Activated T-helper 17 cell treated with anti-CD3 and anti-CD28 coated beads, Interleukin-2, amount 50 U/mL, for 72 hours (primary cell): ENCODE measurements at regions not wholly inside any gene's neighbourhood (a gene's known extent, or its start where the extent isn't known, plus 50 kb on each side); places are given as distances from the start of the nearest gene placed in this dataset.
"Not testable (repeated sequence)": the region's sequence is repeated elsewhere in the genome, so short reads cannot be mapped to it uniquely, and the experiment has no call there.

Source experiments
- ATAC-seq: fragments of 150-1000 bp; cut with Tn5 transposase; replicated peaks from 2 replicates; pipeline ENCODE4 v1.10.0; 2021; ENCODE audit warnings: mild to moderate bottlenecking, moderate library complexity
- H3K27ac Mint-ChIP-seq: one replicate; pipeline ENCODE4 v1.8.0; 2022; ENCODE audit warnings: mixed read lengths
- H3K27me3 Mint-ChIP-seq: one replicate; pipeline ENCODE4 v1.8.0; 2022; ENCODE audit warnings: mixed read lengths
- H3K36me3 Mint-ChIP-seq: one replicate; pipeline ENCODE4 v1.8.0; 2022; ENCODE audit warnings: low read depth, mild to moderate bottlenecking, mixed read lengths
- H3K4me1 Mint-ChIP-seq: one replicate; pipeline ENCODE4 v1.8.0; 2022; ENCODE audit warnings: mixed read lengths
- H3K4me3 Mint-ChIP-seq: one replicate; pipeline ENCODE4 v1.8.0; 2022; ENCODE audit warnings: mild to moderate bottlenecking, mixed read lengths
- H3K9me3 Mint-ChIP-seq: one replicate; pipeline ENCODE4 v1.8.0; 2022; ENCODE audit warnings: mixed read lengths

DNA sequence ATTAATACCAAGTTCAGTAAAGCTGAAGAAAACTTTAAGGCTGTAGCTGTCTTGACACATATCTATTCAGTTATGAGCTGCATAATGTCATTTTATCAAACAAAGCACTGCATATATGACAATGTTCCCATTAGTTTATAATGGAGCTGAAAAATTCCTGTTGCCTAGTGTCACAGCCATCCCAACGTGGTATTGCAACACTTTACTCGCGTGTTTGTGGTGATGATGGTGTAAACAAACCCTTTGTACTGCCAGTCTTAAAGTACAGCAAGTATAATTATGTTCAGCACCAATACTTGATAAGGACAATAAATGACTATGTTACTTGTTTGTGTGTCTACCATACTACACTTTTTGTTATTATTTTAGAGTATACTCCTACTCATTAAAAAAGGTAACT lies 1415.6 kb upstream of the PCDH7 start:
- H3K9me3 Mint-ChIP-seq = peaks cover 15% of the 10 kb centered on the region
- ATAC-seq = no peak
- no peaks in the 10 kb centered on the region for H3K4me1 Mint-ChIP-seq
- H3K4me3 Mint-ChIP-seq = no peak overlapping the region
- no peaks in the 10 kb centered on the region for H3K27me3 Mint-ChIP-seq
- no peaks in the 10 kb centered on the region for H3K36me3 Mint-ChIP-seq
- no peak overlapping the region for H3K27ac Mint-ChIP-seq

- Mint-ChIP-seq H3K4me1 (no peaks in the 10 kb centered on the region), H3K27ac (no peak overlapping the region)
These were observed 1412.9 kb upstream of the PCDH7 start for GRCh38 chr4:29307256-29307655.

GRCh38 chr4:29307755-29308154 lies 1412.4 kb upstream of the PCDH7 start:
- Mint-ChIP-seq H3K4me1 (no peaks in the 10 kb centered on the region), H3K36me3 (no peaks in the 10 kb centered on the region), H3K27me3 (no peaks in the 10 kb centered on the region), H3K9me3 (peaks cover 20% of the 10 kb centered on the region), H3K4me3 (no peak overlapping the region), H3K27ac (no peak overlapping the region)
- no peak for ATAC-seq

More at GRCh38 chr4:29307256-29307655, 1412.9 kb upstream of the PCDH7 start:
- Mint-ChIP-seq H3K36me3 (no peaks in the 10 kb centered on the region), H3K9me3 (peaks cover 16% of the 10 kb centered on the region), H3K27me3 (no peaks in the 10 kb centered on the region), H3K4me3 (no peak overlapping the region)
- ATAC-seq = no peak

DNA sequence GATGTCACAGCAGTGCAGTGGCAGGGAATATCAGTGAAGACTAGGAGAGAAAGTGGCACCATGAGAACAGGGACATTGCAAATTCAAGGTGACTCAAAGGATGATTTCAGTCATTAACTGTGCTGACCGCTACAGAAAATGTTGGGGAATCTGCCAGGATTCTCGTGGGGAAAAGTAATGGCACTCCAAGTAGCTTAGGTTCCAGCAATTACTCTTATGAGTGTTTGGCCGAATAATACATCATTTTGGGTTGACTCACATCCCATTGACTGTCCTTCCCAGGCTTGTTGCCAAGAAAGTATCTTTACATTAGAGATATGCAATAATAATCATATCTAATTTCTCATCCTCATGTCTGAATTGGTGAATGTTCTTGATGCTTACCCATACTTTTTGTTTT lies 1411.1 kb upstream of the PCDH7 start:
- Mint-ChIP-seq H3K36me3 (no peaks in the 10 kb centered on the region), H3K27ac (no peak overlapping the region), H3K27me3 (no peaks in the 10 kb centered on the region), H3K4me3 (no peak overlapping the region), H3K4me1 (no peaks in the 10 kb centered on the region), H3K9me3 (peaks cover 20% of the 10 kb centered on the region)
- no peak for ATAC-seq

- Mint-ChIP-seq H3K4me3 (no peak overlapping the region), H3K4me1 (no peaks in the 10 kb centered on the region), H3K27ac (no peak overlapping the region), H3K27me3 (no peaks in the 10 kb centered on the region), H3K9me3 (peaks cover 20% of the 10 kb centered on the region), H3K36me3 (no peaks in the 10 kb centered on the region)
- no peak for ATAC-seq
These were observed 1409.9 kb upstream of the PCDH7 start for GRCh38 chr4:29310252-29310651.

- H3K9me3 Mint-ChIP-seq = peaks cover 20% of the 10 kb centered on the region
- no peaks in the 10 kb centered on the region for H3K36me3 Mint-ChIP-seq
- H3K4me1 Mint-ChIP-seq = no peaks in the 10 kb centered on the region
- no peaks in the 10 kb centered on the region for H3K27me3 Mint-ChIP-seq
- H3K27ac Mint-ChIP-seq = no peak overlapping the region
- no peak for ATAC-seq
- H3K4me3 Mint-ChIP-seq = no peak overlapping the region
These were observed 1408.9 kb upstream of the PCDH7 start for GRCh38 chr4:29311247-29311646.

- Mint-ChIP-seq H3K9me3 (peaks cover 20% of the 10 kb centered on the region), H3K27me3 (no peaks in the 10 kb centered on the region), H3K4me3 (no peak overlapping the region), H3K4me1 (no peaks in the 10 kb centered on the region), H3K36me3 (no peaks in the 10 kb centered on the region), H3K27ac (no peak overlapping the region)
- ATAC-seq = no peak
These were observed 1400.4 kb upstream of the PCDH7 start for GRCh38 chr4:29319663-29320340.

DNA sequence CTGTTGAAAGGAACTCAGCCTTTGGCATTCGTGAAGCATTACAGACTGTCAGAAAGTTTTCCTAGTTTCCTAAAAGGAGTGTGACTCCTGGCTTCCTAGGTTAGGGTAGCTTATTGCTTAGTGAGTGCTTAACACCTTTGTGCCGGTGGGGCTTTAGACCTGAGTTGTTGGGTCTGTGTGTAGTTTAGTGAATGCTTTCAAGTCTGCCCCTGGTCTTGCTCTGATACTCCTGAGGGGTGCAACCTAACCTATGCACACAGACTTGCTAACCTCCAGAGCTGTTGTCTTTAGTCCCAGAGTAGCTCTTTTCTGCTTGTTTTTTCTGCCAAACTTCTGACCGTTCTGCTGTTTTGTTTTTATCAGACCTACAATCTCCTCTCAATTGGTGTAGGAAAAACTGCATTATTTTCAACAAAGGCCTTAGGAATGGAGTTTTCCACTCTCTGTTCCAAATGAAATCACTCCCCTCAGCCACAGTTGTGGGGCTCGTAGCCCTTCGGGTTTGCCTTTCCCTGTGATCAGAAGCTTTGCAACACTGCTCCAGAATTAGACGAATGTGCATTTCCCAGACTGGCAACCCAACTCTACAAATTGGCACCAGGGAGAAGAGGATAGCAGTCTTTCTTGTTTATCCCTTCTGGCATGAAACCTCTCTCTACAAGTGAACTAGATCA lies 1399.1 kb upstream of the PCDH7 start:
- Mint-ChIP-seq H3K9me3 (peaks cover 20% of the 10 kb centered on the region), H3K27me3 (no peaks in the 10 kb centered on the region), H3K4me3 (no peak overlapping the region)

DNA sequence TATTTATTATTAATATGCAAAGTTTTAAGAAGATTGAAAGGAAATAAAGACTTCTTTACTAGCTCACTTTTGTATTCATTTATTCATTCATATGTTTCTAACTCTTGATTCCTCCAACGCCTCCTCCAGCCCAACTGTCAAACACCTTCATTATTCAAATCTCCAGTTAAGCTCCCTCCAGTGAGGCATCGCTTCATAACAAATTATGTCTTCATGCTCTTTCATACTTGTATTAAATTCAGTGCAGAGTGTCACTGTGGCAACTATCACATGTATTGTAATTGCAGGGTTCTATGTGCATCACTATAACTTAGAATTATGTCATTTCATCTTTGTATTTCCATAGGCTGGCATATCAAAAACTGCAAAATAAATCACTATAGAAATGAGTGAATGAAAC lies 1394.2 kb upstream of the PCDH7 start:
- ATAC-seq = no peak
- Mint-ChIP-seq H3K4me3 (no peak overlapping the region), H3K36me3 (no peaks in the 10 kb centered on the region), H3K4me1 (no peaks in the 10 kb centered on the region), H3K27me3 (no peaks in the 10 kb centered on the region), H3K9me3 (peaks cover 12% of the 10 kb centered on the region), H3K27ac (no peak overlapping the region)

More for the DNA sequence above, 1399.1 kb upstream of the PCDH7 start:
- no peaks in the 10 kb centered on the region for H3K36me3 Mint-ChIP-seq
- ATAC-seq = no peak
- no peak overlapping the region for H3K27ac Mint-ChIP-seq
- no peaks in the 10 kb centered on the region for H3K4me1 Mint-ChIP-seq

DNA sequence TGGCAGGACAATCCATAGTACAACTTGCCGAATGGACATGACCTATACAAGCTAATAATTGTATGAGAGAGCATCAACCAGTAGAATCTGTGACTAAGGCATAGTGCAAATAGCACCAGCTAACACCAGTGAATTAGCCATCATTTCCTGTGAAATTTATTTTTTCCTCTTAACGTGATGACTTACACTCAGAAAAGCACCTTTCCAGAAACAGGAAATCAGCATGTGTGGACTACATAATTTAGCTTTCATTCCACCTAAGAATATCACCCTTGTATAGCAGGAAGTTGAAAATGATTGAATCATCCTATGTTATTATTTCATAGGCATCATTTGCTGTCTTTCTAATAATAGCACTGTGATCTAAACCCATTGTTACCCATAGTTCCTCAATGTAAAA lies 1393.4 kb upstream of the PCDH7 start:
- Mint-ChIP-seq H3K9me3 (peaks cover 12% of the 10 kb centered on the region), H3K36me3 (no peaks in the 10 kb centered on the region), H3K4me1 (no peaks in the 10 kb centered on the region), H3K4me3 (no peak overlapping the region), H3K27me3 (no peaks in the 10 kb centered on the region), H3K27ac (no peak overlapping the region)
- no peak for ATAC-seq

DNA sequence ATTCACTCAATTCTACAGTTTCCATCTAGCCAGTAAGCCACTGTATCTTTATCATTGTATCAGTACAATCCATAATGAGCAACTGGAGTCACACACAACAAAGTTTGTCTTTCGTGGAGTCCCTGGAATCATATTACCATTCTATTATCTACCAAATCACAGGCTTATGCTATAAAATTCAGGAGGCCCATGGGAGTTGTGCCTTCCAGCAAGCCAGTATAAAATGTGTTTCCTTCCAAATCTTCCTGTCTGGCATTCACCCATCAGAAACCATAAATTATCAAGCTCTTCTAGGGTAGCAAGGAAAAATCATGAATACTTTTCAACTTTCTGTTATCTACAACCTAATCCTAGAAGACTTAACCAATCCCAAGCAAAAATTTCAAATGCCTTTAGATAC lies 1383.3 kb upstream of the PCDH7 start:
- no peak overlapping the region for H3K4me3 Mint-ChIP-seq
- no peaks in the 10 kb centered on the region for H3K4me1 Mint-ChIP-seq
- no peaks in the 10 kb centered on the region for H3K27me3 Mint-ChIP-seq
- peaks cover 12% of the 10 kb centered on the region for H3K9me3 Mint-ChIP-seq
- no peak for ATAC-seq
- H3K36me3 Mint-ChIP-seq = no peaks in the 10 kb centered on the region
- H3K27ac Mint-ChIP-seq = no peak overlapping the region

GRCh38 chr4:29372971-29373370 lies 1347.2 kb upstream of the PCDH7 start:
- Mint-ChIP-seq H3K27ac (no peak overlapping the region), H3K4me1 (no peaks in the 10 kb centered on the region), H3K36me3 (no peaks in the 10 kb centered on the region), H3K27me3 (no peaks in the 10 kb centered on the region), H3K4me3 (no peak overlapping the region), H3K9me3 (peaks cover 17% of the 10 kb centered on the region)
- no peak for ATAC-seq

DNA sequence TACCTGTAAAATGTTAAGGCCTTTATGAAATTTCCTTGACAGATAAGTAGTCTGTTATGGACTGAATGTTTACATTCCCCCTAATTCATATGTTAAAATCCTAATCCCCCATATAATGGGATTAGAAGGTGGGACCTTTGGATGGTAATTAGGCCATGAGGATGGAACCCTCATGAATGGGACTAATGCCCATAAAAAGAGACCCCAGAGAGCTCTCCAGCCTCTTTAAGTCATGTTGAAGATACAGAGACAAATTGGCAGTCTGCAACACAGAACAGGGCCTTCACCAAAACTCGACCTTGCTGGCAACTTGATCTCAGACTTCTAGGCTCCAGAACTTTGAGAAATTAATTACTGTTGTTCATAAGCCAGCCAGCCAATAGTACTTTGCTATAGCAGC lies 1344.5 kb upstream of the PCDH7 start:
- no peak overlapping the region for H3K27ac Mint-ChIP-seq
- H3K27me3 Mint-ChIP-seq = no peaks in the 10 kb centered on the region
- no peak overlapping the region for H3K4me3 Mint-ChIP-seq
- no peaks in the 10 kb centered on the region for H3K4me1 Mint-ChIP-seq
- ATAC-seq = no peak
- peaks cover 19% of the 10 kb centered on the region for H3K9me3 Mint-ChIP-seq
- H3K36me3 Mint-ChIP-seq = no peaks in the 10 kb centered on the region

DNA sequence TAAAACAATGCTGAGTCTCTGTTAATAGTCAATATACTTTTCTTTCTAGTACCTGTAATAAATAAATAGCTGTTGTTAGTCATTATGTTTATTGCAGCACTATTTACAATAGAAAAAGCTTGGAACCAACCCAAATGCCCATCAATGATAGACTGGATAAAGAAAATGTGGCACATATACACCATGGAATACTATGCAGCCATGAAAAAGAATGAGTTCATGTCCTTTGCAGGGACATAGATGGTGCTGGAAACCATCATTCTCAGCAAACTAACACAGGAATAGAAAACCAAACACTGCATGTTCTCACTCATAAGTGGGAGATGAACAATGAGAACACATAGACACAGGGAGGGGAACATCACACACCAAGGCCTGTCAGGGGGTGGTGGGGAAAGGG lies 1341.9 kb upstream of the PCDH7 start:
- ATAC-seq, H3K27ac Mint-ChIP-seq, H3K4me1 Mint-ChIP-seq, H3K27me3 Mint-ChIP-seq, H3K36me3 Mint-ChIP-seq, H3K4me3 Mint-ChIP-seq: not testable (repeated sequence)
- peaks cover 16% of the 10 kb centered on the region for H3K9me3 Mint-ChIP-seq

- Mint-ChIP-seq H3K9me3 (peaks cover 3% of the 10 kb centered on the region), H3K36me3 (no peaks in the 10 kb centered on the region), H3K27me3 (no peaks in the 10 kb centered on the region)
These were observed 1329.2 kb upstream of the PCDH7 start for GRCh38 chr4:29390921-29391320.

More at GRCh38 chr4:29390921-29391320, 1329.2 kb upstream of the PCDH7 start:
- no peak for ATAC-seq
- no peak overlapping the region for H3K27ac Mint-ChIP-seq
- no peaks in the 10 kb centered on the region for H3K4me1 Mint-ChIP-seq
- no peak overlapping the region for H3K4me3 Mint-ChIP-seq
